Fibroblast of the aortic adventitia (primary cell): ENCODE measurements at regions not wholly inside any gene's neighbourhood (a gene's known extent, or its start where the extent isn't known, plus 50 kb on each side); places are given as distances from the start of the nearest gene placed in this dataset.

ENCODE experiments used
- DNase-seq: peaks from one replicate; pipeline ENCODE4 v3.0.0-alpha.2; 2010; ENCODE audit warnings: low read depth
- H3K4me3 ChIP-seq: 2 replicates; pipeline ENCODE4 v1.5.1; 2011; ENCODE audit warnings: low read depth, mild to moderate bottlenecking, control low read depth, low read length, moderate library complexity
- CTCF ChIP-seq: IDR thresholded peaks from 2 replicates; pipeline ENCODE4 v1.5.1; 2011; ENCODE audit warnings: mild to moderate bottlenecking, low read length, control low read depth, inconsistent platforms; ENCODE audit not compliant: insufficient read depth

- no peak for TF ChIP-seq CTCF
- DNase-seq: peak; percentile 100
- no peak overlapping the region for H3K4me3 ChIP-seq
Measured at GRCh38 chr2:238684362-238685326, 163.2 kb upstream of the TWIST2 start.

GRCh38 chr2:238685327-238685709 is 162.6 kb upstream of the TWIST2 start:
- no peak for TF ChIP-seq CTCF
- H3K4me3 ChIP-seq: no peak overlapping the region
- no peak for DNase-seq

GRCh38 chr2:238685713-238686112 is 162.2 kb upstream of the TWIST2 start:
- peak; percentile 8 for TF ChIP-seq CTCF
- no peak overlapping the region for H3K4me3 ChIP-seq
- DNase-seq: no peak

- TF ChIP-seq CTCF: no peak
- no peak overlapping the region for H3K4me3 ChIP-seq
- DNase-seq: no peak
Measured at GRCh38 chr2:238686223-238686622, 161.7 kb upstream of the TWIST2 start.

- DNase-seq: peak; percentile 88
Measured at GRCh38 chr2:238688193-238689153, 159.4 kb upstream of the TWIST2 start.

More at GRCh38 chr2:238688193-238689153, 159.4 kb upstream of the TWIST2 start:
- TF ChIP-seq CTCF: no peak
- no peak overlapping the region for H3K4me3 ChIP-seq
